ENCODE measurements at regions not wholly inside any gene's neighbourhood (a gene's known extent, or its start where the extent isn't known, plus 50 kb on each side); places are given as distances from the start of the nearest gene placed in this dataset.
A peak's percentile ranks its signal among the peaks of the same experiment; 100 is the strongest.

DNA sequence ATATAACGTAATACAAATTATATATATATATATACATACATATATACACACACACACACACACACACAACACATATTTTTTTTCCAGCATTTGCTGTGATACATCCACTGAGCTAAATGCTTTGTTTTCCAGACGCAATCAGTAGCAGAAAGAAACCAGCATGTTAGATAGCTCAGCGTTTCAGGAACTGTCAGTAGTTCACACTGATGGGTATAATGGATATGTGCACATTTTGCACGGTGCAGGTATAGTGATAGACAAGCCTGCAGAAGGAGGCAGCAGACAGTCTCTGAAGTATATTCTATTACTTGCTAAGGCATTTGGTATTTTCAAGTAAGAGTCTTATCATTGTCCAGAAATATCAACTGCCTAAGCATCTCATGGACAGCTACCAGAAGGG, 741.6 kb upstream of the HS3ST1 start:
- Mint-ChIP-seq H3K27ac (no peak overlapping the region), H3K4me3 (no peak overlapping the region), H3K27me3 (no peaks in the 10 kb centered on the region), H3K4me1 (ENCODE audit: low read depth) (no peaks in the 10 kb centered on the region), H3K9me3 (peaks cover 15% of the 10 kb centered on the region), H3K36me3 (ENCODE audit: low read depth) (no peaks in the 10 kb centered on the region)
- ChIA-PET POLR2A (no interaction called here), CTCF (no interaction called here)
- no peak for TF ChIP-seq CTCF (IDR thresholded peaks at IDR 0.05)
- ATAC-seq (ENCODE audit: poor library complexity) (no peak), DNase-seq (no peak)
- Histone ChIP-seq H3K27ac (ENCODE audit: low read depth in 1 of 2, low read length in 2 of 2) (no peak overlapping the region), H3K36me3 (ENCODE audit: insufficient read depth, low read length) (no peaks in the 10 kb centered on the region), H3K9me3 (ENCODE audit: control insufficient read depth in 1 of 2, insufficient read depth in 1 of 2, low read length in 2 of 2) (no peaks in the 10 kb centered on the region), H3K4me1 (ENCODE audit: insufficient read depth, low read length) (no peaks in the 10 kb centered on the region), H3K4me3 (ENCODE audit: low read length) (no peak overlapping the region), H3K27me3 (ENCODE audit: control insufficient read depth in 1 of 2, insufficient read depth in 2 of 2, low read length in 2 of 2) (no peaks in the 10 kb centered on the region)
- intact Hi-C loops (cut with DNase I, micrococcal nuclease) = no loop called here

DNA sequence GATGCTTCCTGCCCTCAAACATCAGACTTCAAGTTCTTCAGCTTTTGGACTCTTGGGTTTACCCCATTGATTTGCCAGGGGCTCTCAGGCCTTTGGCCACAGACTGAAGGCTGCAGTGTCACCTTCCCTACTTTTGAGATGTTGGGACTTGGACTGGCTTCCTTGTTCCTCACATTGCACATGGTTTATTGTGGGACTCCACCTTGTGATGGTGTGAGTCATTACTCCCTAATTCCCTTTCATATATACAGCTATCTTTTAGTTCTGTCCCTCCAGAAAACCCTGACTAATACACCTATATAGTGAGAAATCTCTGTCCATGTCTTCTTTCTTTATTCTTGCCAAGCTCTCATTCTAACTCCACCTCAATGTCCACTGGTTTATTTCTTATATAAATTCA, 736.9 kb upstream of the HS3ST1 start:
- no peaks in the 10 kb centered on the region for H3K4me1 ChIP-seq (ENCODE audit: insufficient read depth, low read length)
- DNase-seq = peak in 2 of 14 experiments; percentile 2 to 16
- no peak for ATAC-seq (ENCODE audit: poor library complexity)
- Mint-ChIP-seq H3K36me3 (ENCODE audit: low read depth) (no peaks in the 10 kb centered on the region), H3K9me3 (peaks cover 12% of the 10 kb centered on the region), H3K27ac (no peak overlapping the region), H3K4me3 (no peak overlapping the region), H3K27me3 (no peaks in the 10 kb centered on the region), H3K4me1 (ENCODE audit: low read depth) (no peaks in the 10 kb centered on the region)
- peaks cover 0 to 9% of the 10 kb centered on the region in 2 experiments for H3K9me3 ChIP-seq (ENCODE audit: control insufficient read depth in 1 of 2, insufficient read depth in 1 of 2, low read length in 2 of 2)
- no peaks in the 10 kb centered on the region for H3K36me3 ChIP-seq (ENCODE audit: insufficient read depth, low read length)
- H3K27me3 ChIP-seq (ENCODE audit: control insufficient read depth in 1 of 2, insufficient read depth in 2 of 2, low read length in 2 of 2) = no peaks in the 10 kb centered on the region
- ChIA-PET CTCF (no interaction called here), POLR2A (no interaction called here)
- no peak overlapping the region for H3K4me3 ChIP-seq (ENCODE audit: low read length)
- H3K27ac ChIP-seq (ENCODE audit: low read depth in 1 of 2, low read length in 2 of 2) = no peak overlapping the region
- TF ChIP-seq CTCF (IDR thresholded peaks at IDR 0.05) = no peak
- intact Hi-C loops (cut with DNase I, micrococcal nuclease) = no loop called here

DNA sequence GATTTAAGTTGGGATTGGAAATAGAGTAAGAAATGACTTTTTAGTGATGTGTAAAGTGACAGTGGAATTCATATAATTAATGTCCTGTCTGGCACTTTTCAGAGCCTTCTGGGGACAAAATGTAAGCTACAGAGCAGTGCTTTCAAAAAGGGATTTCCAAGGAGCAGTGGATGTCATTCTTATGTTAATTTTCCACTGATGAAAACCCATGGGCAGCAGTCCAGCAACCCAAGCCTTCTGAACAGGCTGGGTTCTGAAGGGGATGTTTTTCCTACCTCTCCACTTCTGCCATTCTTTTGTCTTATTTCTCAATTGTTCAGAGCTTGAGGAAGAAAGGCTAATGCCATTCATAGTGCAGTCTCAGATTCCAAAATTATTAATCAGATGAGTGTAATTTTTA, 717.6 kb upstream of the HS3ST1 start:
- Mint-ChIP-seq H3K27me3 (no peaks in the 10 kb centered on the region), H3K4me1 (ENCODE audit: low read depth) (no peaks in the 10 kb centered on the region), H3K4me3 (no peak overlapping the region), H3K9me3 (peaks cover 9% of the 10 kb centered on the region), H3K27ac (no peak overlapping the region), H3K36me3 (ENCODE audit: low read depth) (no peaks in the 10 kb centered on the region)
- ATAC-seq (ENCODE audit: poor library complexity) = no peak
- Histone ChIP-seq H3K9me3 (ENCODE audit: control insufficient read depth in 1 of 2, insufficient read depth in 1 of 2, low read length in 2 of 2) (peaks cover 0 to 4% of the 10 kb centered on the region in 2 experiments), H3K27ac (ENCODE audit: low read depth in 1 of 2, low read length in 2 of 2) (no peak overlapping the region), H3K36me3 (ENCODE audit: insufficient read depth, low read length) (no peaks in the 10 kb centered on the region), H3K27me3 (ENCODE audit: control insufficient read depth in 1 of 2, insufficient read depth in 2 of 2, low read length in 2 of 2) (no peaks in the 10 kb centered on the region), H3K4me1 (ENCODE audit: insufficient read depth, low read length) (no peaks in the 10 kb centered on the region), H3K4me3 (ENCODE audit: low read length) (no peak overlapping the region)
- no peak for DNase-seq
- ChIA-PET POLR2A (no interaction called here), CTCF (no interaction called here)
- TF ChIP-seq CTCF (IDR thresholded peaks at IDR 0.05) = no peak
- intact Hi-C loops (cut with DNase I, micrococcal nuclease) = no loop called here
